DOHH2 (cell line): ENCODE measurements at regions not wholly inside any gene's neighbourhood (a gene's known extent, or its start where the extent isn't known, plus 50 kb on each side); places are given as distances from the start of the nearest gene placed in this dataset.

Experiments
- H3F3A ChIP-seq: fragments of 200-600 bp; sonication (generic), shearing (Covaris generic); 2 replicates; pipeline ENCODE4 v1.6.0; 2016; ENCODE audit warnings: antibody characterized with exemption, mild to moderate bottlenecking; ENCODE audit not compliant: control insufficient read depth, insufficient read depth
- H3K27ac ChIP-seq: fragments of 200-600 bp; sonication (generic); 2 replicates; pipeline ENCODE4 v1.5.1; 2014; ENCODE audit warnings: low read depth, mild to moderate bottlenecking, low read length, moderate library complexity
- H3K27me3 ChIP-seq: fragments of 200-600 bp; sonication (generic); 2 replicates; pipeline ENCODE4 v1.6.1; 2014; ENCODE audit warnings: mild to moderate bottlenecking, low read length, mixed read lengths; ENCODE audit not compliant: control insufficient read depth
- H3K36me3 ChIP-seq: fragments of 200-600 bp; sonication (generic); 2 replicates; pipeline ENCODE4 v1.6.1; 2014; ENCODE audit warnings: mild to moderate bottlenecking, low read length, moderate library complexity, mixed read lengths; ENCODE audit not compliant: control insufficient read depth
- H3K4me1 ChIP-seq: fragments of 200-600 bp; sonication (generic); 2 replicates; pipeline ENCODE4 v1.6.1; 2014; ENCODE audit warnings: mild to moderate bottlenecking, low read length, mixed read lengths; ENCODE audit not compliant: control insufficient read depth
- H3K4me2 ChIP-seq: fragments of 200-600 bp; sonication (generic); 2 replicates; pipeline ENCODE4 v1.6.0; 2014; ENCODE audit warnings: mild to moderate bottlenecking, low read length, moderate library complexity
- H3K4me3 ChIP-seq: fragments of 200-600 bp; sonication (generic); 2 replicates; pipeline ENCODE4 v1.5.1; 2014; ENCODE audit warnings: mild to moderate bottlenecking, low read length, mixed read lengths
- H3K79me2 ChIP-seq: fragments of 200-600 bp; sonication (generic); 2 replicates; pipeline ENCODE4 v1.6.1; 2014; ENCODE audit warnings: mild to moderate bottlenecking, low read length, mixed read lengths; ENCODE audit not compliant: control insufficient read depth
- H3K9me2 ChIP-seq: fragments of 200-600 bp; sonication (generic); replicated peaks from 2 replicates; pipeline ENCODE4 v1.6.1; 2014; ENCODE audit warnings: mild to moderate bottlenecking, low read length, mixed read lengths; ENCODE audit not compliant: control insufficient read depth
- H3K9me3 ChIP-seq: fragments of 200-600 bp; sonication (generic); 2 replicates; pipeline ENCODE4 v1.6.1; 2014; ENCODE audit warnings: antibody characterized with exemption, low read length, mixed read lengths; ENCODE audit not compliant: control insufficient read depth, insufficient read depth
- H4K20me1 ChIP-seq: fragments of 200-600 bp; sonication (generic); 2 replicates; pipeline ENCODE4 v1.6.0; 2014; ENCODE audit warnings: low read depth, mild to moderate bottlenecking, antibody characterized with exemption, low read length, moderate library complexity; ENCODE audit not compliant: control insufficient read depth, insufficient read depth
- CTCF ChIP-seq: fragments of 200-600 bp; sonication (generic); IDR thresholded peaks from one replicate; pipeline ENCODE4 v1.5.1; 2014; ENCODE audit warnings: antibody characterized with exemption, mild to moderate bottlenecking, low read depth, low read length; ENCODE audit not compliant: poor library complexity, severe bottlenecking
- EZH2phosphoT487 ChIP-seq: fragments of 200-600 bp; sonication (generic); IDR thresholded peaks from 2 replicates; pipeline ENCODE4 v1.6.1; 2017; ENCODE audit warnings: borderline replicate concordance, mild to moderate bottlenecking, antibody characterized with exemption, low read length, moderate library complexity, mixed read lengths

GRCh38 chr1:239700667-239701066, 314.3 kb downstream of the CHRM3 start:
- Histone ChIP-seq H4K20me1 (no peaks in the 10 kb centered on the region), H3K36me3 (no peaks in the 10 kb centered on the region), H3K4me1 (no peaks in the 10 kb centered on the region), H3K79me2 (no peaks in the 10 kb centered on the region), H3K9me2 (no peaks in the 10 kb centered on the region), H3K27me3 (no peaks in the 10 kb centered on the region), H3K4me2 (no peak overlapping the region), H3K9me3 (no peaks in the 10 kb centered on the region), H3F3A (no peaks in the 10 kb centered on the region), H3K4me3 (no peak overlapping the region), H3K27ac (no peak overlapping the region)
- no peak for TF ChIP-seq CTCF
- no peak for TF ChIP-seq EZH2phosphoT487

GRCh38 chr1:239703075-239703474, 316.7 kb downstream of the CHRM3 start:
- no peaks in the 10 kb centered on the region for H3K9me3 ChIP-seq
- no peaks in the 10 kb centered on the region for H3K27me3 ChIP-seq
- H3K4me1 ChIP-seq = no peaks in the 10 kb centered on the region
- no peak overlapping the region for H3K27ac ChIP-seq
- H3K36me3 ChIP-seq = no peaks in the 10 kb centered on the region
- H3K9me2 ChIP-seq = no peaks in the 10 kb centered on the region
- H3K4me2 ChIP-seq = no peak overlapping the region
- H3F3A ChIP-seq = no peaks in the 10 kb centered on the region
- H4K20me1 ChIP-seq = no peaks in the 10 kb centered on the region
- no peak overlapping the region for H3K4me3 ChIP-seq
- TF ChIP-seq CTCF (no peak), EZH2phosphoT487 (no peak)
- H3K79me2 ChIP-seq = no peaks in the 10 kb centered on the region

- TF ChIP-seq CTCF (no peak), EZH2phosphoT487 (no peak)
- H3K27ac ChIP-seq = no peak overlapping the region
- H3K36me3 ChIP-seq = no peaks in the 10 kb centered on the region
- H4K20me1 ChIP-seq = no peaks in the 10 kb centered on the region
- no peaks in the 10 kb centered on the region for H3K27me3 ChIP-seq
- H3F3A ChIP-seq = no peaks in the 10 kb centered on the region
- no peaks in the 10 kb centered on the region for H3K9me2 ChIP-seq
- no peaks in the 10 kb centered on the region for H3K9me3 ChIP-seq
- no peak overlapping the region for H3K4me3 ChIP-seq
- no peaks in the 10 kb centered on the region for H3K4me1 ChIP-seq
- no peak overlapping the region for H3K4me2 ChIP-seq
- H3K79me2 ChIP-seq = no peaks in the 10 kb centered on the region
Observed at GRCh38 chr1:239706245-239706892, 320.0 kb downstream of the CHRM3 start.
